HFFc6 (cell line): ENCODE measurements at regions not wholly inside any gene's neighbourhood (a gene's known extent, or its start where the extent isn't known, plus 50 kb on each side); places are given as distances from the start of the nearest gene placed in this dataset.
"Not testable (repeated sequence)": the region's sequence is repeated elsewhere in the genome, so short reads cannot be mapped to it uniquely, and the experiment has no call there.

Source experiments
- DNase-seq: peaks from one replicate; pipeline ENCODE4 v3.0.0-alpha.2; 2018
- H3K27ac Mint-ChIP-seq: 2 replicates; pipeline ENCODE4 v1.8.0; 2020; ENCODE audit warnings: mild to moderate bottlenecking, mixed read lengths
- H3K27me3 Mint-ChIP-seq: 2 replicates; pipeline ENCODE4 v1.8.0; 2021; ENCODE audit warnings: mild to moderate bottlenecking, moderate library complexity, mixed read lengths; ENCODE audit not compliant: insufficient read depth
- H3K36me3 Mint-ChIP-seq: 2 replicates; pipeline ENCODE4 v1.8.0; 2021; ENCODE audit warnings: low read depth, mixed read lengths
- H3K4me1 Mint-ChIP-seq: 2 replicates; pipeline ENCODE4 v1.8.0; 2020; ENCODE audit warnings: low read depth, mixed read lengths
- H3K4me3 Mint-ChIP-seq: 2 replicates; pipeline ENCODE4 v1.8.0; 2020; ENCODE audit warnings: mild to moderate bottlenecking, moderate library complexity, mixed read lengths
- H3K9me3 Mint-ChIP-seq: 2 replicates; pipeline ENCODE4 v1.8.0; 2020; ENCODE audit warnings: mild to moderate bottlenecking, mixed read lengths
- CTCF ChIP-seq: fragments of 200-600 bp; sonication (generic); IDR thresholded peaks from 2 replicates; pipeline ENCODE4 v1.5.0; 2021; ENCODE audit warnings: antibody characterized with exemption, mild to moderate bottlenecking

GRCh38 chr3:28053759-28054158 is 187.7 kb upstream of the CMC1 start:
- Mint-ChIP-seq H3K27me3 (peaks cover 3% of the 10 kb centered on the region; the same call in 1 of the 2 replicates), H3K36me3 (no peaks in the 10 kb centered on the region), H3K27ac (peak overlapping the region; percentile 14; the same call in 1 of the 2 replicates), H3K9me3 (no peaks in the 10 kb centered on the region; the same call in 1 of the 2 replicates), H3K4me1 (peaks cover 32% of the 10 kb centered on the region), H3K4me3 (peak overlapping the region; percentile 24; the same call in 1 of the 2 replicates)
- DNase-seq = peak; percentile 18
- no peak for TF ChIP-seq CTCF

- H3K27me3 Mint-ChIP-seq = no peaks in the 10 kb centered on the region; the same call in 1 of the 2 replicates
- TF ChIP-seq CTCF = no peak
- no peak overlapping the region for H3K27ac Mint-ChIP-seq
- peaks cover 26% of the 10 kb centered on the region; the same call in 1 of the 2 replicates for H3K4me1 Mint-ChIP-seq
- no peak for DNase-seq
- peaks cover 3% of the 10 kb centered on the region for H3K9me3 Mint-ChIP-seq
- no peaks in the 10 kb centered on the region for H3K36me3 Mint-ChIP-seq
- no peak overlapping the region for H3K4me3 Mint-ChIP-seq
Measured at GRCh38 chr3:28056806-28057205, 184.6 kb upstream of the CMC1 start.

GRCh38 chr3:28057539-28057938 is 183.9 kb upstream of the CMC1 start:
- DNase-seq = no peak
- Mint-ChIP-seq H3K4me1 (peaks cover 19% of the 10 kb centered on the region; the same call in 1 of the 2 replicates), H3K36me3 (no peaks in the 10 kb centered on the region), H3K27me3 (no peaks in the 10 kb centered on the region; the same call in 1 of the 2 replicates), H3K27ac (no peak overlapping the region), H3K4me3 (no peak overlapping the region), H3K9me3 (peaks cover 3% of the 10 kb centered on the region)
- no peak for TF ChIP-seq CTCF

GRCh38 chr3:28059199-28059598 is 182.2 kb upstream of the CMC1 start:
- H3K27ac Mint-ChIP-seq, H3K36me3 Mint-ChIP-seq, H3K4me1 Mint-ChIP-seq, H3K9me3 Mint-ChIP-seq, H3K27me3 Mint-ChIP-seq, DNase-seq: not testable (repeated sequence)
- H3K4me3 Mint-ChIP-seq = peak overlapping the region; percentile 23; the same call in 1 of the 2 replicates

GRCh38 chr3:28066020-28066419 is 175.4 kb upstream of the CMC1 start:
- no peak for TF ChIP-seq CTCF
- no peaks in the 10 kb centered on the region for H3K36me3 Mint-ChIP-seq
- peaks cover 16% of the 10 kb centered on the region for H3K9me3 Mint-ChIP-seq
- no peaks in the 10 kb centered on the region for H3K4me1 Mint-ChIP-seq
- H3K4me3 Mint-ChIP-seq = no peak overlapping the region
- H3K27ac Mint-ChIP-seq = no peak overlapping the region
- no peak for DNase-seq
- H3K27me3 Mint-ChIP-seq = no peaks in the 10 kb centered on the region; the same call in 1 of the 2 replicates

GRCh38 chr3:28067014-28067413 is 174.4 kb upstream of the CMC1 start:
- no peak for TF ChIP-seq CTCF
- no peak overlapping the region for H3K27ac Mint-ChIP-seq
- H3K36me3 Mint-ChIP-seq = no peaks in the 10 kb centered on the region
- DNase-seq = no peak
- H3K4me3 Mint-ChIP-seq = no peak overlapping the region
- H3K9me3 Mint-ChIP-seq = peaks cover 16% of the 10 kb centered on the region
- H3K4me1 Mint-ChIP-seq = no peaks in the 10 kb centered on the region
- H3K27me3 Mint-ChIP-seq = no peaks in the 10 kb centered on the region; the same call in 1 of the 2 replicates
